ENCODE measurements at regions not wholly inside any gene's neighbourhood (a gene's known extent, or its start where the extent isn't known, plus 50 kb on each side); places are given as distances from the start of the nearest gene placed in this dataset.

DNA sequence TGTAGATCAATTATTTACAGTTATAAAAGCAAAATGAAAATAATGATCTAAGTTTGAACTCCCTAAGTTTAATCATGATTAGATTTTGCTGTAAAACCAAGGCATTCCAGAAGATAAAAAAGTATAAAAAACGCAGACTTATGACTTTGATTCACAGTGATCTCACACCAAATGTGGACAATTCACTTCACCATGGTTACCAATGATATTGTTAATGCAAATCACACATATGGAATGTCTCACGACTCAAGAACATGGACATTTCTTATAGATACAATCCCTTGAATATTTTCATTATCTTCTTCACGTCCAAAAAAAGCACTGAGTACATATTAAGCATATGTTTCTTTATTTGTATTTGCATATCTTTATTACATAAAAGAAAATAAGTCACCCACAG lies 1054.2 kb downstream of the NAALADL2 start (continued):
- TF ChIP-seq ZNF549 (CRISPR knock-in tag; IDR thresholded peaks at IDR 0.05): no peak
- TF ChIP-seq, protein P1, sequence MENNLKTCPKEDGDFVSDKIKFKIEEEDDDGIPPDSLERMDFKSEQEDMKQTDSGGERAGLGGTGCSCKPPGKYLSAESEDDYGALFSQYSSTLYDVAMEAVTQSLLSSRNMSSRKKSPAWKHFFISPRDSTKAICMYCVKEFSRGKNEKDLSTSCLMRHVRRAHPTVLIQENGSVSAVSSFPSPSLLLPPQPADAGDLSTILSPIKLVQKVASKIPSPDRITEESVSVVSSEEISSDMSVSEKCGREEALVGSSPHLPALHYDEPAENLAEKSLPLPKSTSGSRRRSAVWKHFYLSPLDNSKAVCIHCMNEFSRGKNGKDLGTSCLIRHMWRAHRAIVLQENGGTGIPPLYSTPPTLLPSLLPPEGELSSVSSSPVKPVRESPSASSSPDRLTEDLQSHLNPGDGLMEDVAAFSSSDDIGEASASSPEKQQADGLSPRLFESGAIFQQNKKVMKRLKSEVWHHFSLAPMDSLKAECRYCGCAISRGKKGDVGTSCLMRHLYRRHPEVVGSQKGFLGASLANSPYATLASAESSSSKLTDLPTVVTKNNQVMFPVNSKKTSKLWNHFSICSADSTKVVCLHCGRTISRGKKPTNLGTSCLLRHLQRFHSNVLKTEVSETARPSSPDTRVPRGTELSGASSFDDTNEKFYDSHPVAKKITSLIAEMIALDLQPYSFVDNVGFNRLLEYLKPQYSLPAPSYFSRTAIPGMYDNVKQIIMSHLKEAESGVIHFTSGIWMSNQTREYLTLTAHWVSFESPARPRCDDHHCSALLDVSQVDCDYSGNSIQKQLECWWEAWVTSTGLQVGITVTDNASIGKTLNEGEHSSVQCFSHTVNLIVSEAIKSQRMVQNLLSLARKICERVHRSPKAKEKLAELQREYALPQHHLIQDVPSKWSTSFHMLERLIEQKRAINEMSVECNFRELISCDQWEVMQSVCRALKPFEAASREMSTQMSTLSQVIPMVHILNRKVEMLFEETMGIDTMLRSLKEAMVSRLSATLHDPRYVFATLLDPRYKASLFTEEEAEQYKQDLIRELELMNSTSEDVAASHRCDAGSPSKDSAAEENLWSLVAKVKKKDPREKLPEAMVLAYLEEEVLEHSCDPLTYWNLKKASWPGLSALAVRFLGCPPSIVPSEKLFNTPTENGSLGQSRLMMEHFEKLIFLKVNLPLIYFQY (CRISPR knock-in tag; IDR thresholded peaks at IDR 0.05; ENCODE audit: borderline replicate concordance): no peak
- TF ChIP-seq ADNP (CRISPR knock-in tag; IDR thresholded peaks at IDR 0.05): no peak
- TF ChIP-seq, protein P2, sequence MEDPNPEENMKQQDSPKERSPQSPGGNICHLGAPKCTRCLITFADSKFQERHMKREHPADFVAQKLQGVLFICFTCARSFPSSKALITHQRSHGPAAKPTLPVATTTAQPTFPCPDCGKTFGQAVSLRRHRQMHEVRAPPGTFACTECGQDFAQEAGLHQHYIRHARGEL (CRISPR knock-in tag; IDR thresholded peaks at IDR 0.05): no peak
- TF ChIP-seq SIX1 (CRISPR knock-in tag; IDR thresholded peaks at IDR 0.05; ENCODE audit: borderline replicate concordance): no peak
- TF ChIP-seq, protein P3, sequence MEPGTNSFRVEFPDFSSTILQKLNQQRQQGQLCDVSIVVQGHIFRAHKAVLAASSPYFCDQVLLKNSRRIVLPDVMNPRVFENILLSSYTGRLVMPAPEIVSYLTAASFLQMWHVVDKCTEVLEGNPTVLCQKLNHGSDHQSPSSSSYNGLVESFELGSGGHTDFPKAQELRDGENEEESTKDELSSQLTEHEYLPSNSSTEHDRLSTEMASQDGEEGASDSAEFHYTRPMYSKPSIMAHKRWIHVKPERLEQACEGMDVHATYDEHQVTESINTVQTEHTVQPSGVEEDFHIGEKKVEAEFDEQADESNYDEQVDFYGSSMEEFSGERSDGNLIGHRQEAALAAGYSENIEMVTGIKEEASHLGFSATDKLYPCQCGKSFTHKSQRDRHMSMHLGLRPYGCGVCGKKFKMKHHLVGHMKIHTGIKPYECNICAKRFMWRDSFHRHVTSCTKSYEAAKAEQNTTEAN (CRISPR knock-in tag; conservative IDR thresholded peaks at IDR 0.05): no peak
- TF ChIP-seq, protein P4, sequence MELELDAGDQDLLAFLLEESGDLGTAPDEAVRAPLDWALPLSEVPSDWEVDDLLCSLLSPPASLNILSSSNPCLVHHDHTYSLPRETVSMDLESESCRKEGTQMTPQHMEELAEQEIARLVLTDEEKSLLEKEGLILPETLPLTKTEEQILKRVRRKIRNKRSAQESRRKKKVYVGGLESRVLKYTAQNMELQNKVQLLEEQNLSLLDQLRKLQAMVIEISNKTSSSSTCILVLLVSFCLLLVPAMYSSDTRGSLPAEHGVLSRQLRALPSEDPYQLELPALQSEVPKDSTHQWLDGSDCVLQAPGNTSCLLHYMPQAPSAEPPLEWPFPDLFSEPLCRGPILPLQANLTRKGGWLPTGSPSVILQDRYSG (CRISPR knock-in tag; IDR thresholded peaks at IDR 0.05): no peak
- no peak for TF ChIP-seq KDM1A (CRISPR knock-in tag; IDR thresholded peaks at IDR 0.05)
- no peak for TF ChIP-seq SOX5 (CRISPR knock-in tag; IDR thresholded peaks at IDR 0.05; ENCODE audit: borderline replicate concordance)
- no peak for TF ChIP-seq SP5 (CRISPR knock-in tag; IDR thresholded peaks at IDR 0.05; ENCODE audit: borderline replicate concordance, low read depth)
- no peak for TF ChIP-seq ZSCAN29 (CRISPR knock-in tag; conservative IDR thresholded peaks at IDR 0.05)
- no peak for TF ChIP-seq PLRG1 (conservative IDR thresholded peaks at IDR 0.05)
